Lower leg skin (tissue), 4 donors: ENCODE measurements at regions not wholly inside any gene's neighbourhood (a gene's known extent, or its start where the extent isn't known, plus 50 kb on each side); places are given as distances from the start of the nearest gene placed in this dataset.
"Not testable (repeated sequence)": the region's sequence is repeated elsewhere in the genome, so short reads cannot be mapped to it uniquely, and the experiment has no call there.

ENCODE experiments used
- DNase-seq, 2 donors: peaks; one replicate each; pipeline ENCODE4 v3.0.0-alpha.2; 2019; ENCODE audit warnings: low spot score in 2 of 2
- H3K4me3 ChIP-seq: fragments of 200-600 bp; sonication (generic); 2 replicates; pipeline ENCODE4 v1.5.1; 2017; ENCODE audit warnings: mild to moderate bottlenecking, low read depth; ENCODE audit not compliant: poor library complexity, severe bottlenecking
- POLR2A ChIP-seq, 2 donors: fragments of 450-650 bp; IDR thresholded peaks; one replicate each; pipeline ENCODE4 v1.6.1; 2016 to 2017; ENCODE audit warnings: antibody characterized with exemption in 2 of 2, mild to moderate bottlenecking in 1 of 2, moderate library complexity in 1 of 2
- WGBS, 2 donors: methylation state at CpG; one replicate each; pipeline ENCODE4 v1.1.5; 2018; 5-methylcytosine and 5-hydroxymethylcytosine counted together
- intact Hi-C: fragments of 100-400 bp; cut with DNase I; formaldehyde crosslinking; loops from one replicate; pipeline ENCODE4 v1.15.0; 2023; ENCODE audit warnings: low total_unique reads
- TF ChIP-seq, protein P1 (sequence below), 3 donors: fragments of 450-650 bp; IDR thresholded peaks; one replicate each; pipeline ENCODE4 v1.5.1; 2016; ENCODE audit warnings: antibody characterized with exemption in 3 of 3, mild to moderate bottlenecking in 3 of 3, moderate library complexity in 2 of 3

DNA sequence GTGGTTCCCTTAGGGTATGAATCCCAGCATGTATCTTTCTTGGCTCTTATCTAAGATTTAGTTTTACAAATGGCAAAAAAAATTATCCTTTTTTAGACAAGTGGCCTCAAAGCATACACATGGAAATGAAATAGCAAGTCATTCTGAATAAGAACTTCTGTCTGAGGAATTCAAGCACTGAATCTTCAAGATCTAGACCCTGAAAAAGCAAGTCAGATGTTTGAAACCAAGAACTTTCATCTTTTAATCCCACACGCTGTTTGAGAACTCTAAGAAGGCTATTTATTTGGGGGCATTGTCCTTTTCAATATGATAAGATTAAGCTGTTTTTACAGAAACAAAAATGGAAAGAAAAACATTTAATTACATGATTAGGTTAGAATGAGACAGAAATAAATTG, 549.2 kb upstream of the CYLC2 start:
- 64 to 70% methylated on average over 1 of the region's 1 CpG for whole genome bisulfite sequencing, 2 donors
- H3K4me3 ChIP-seq = no peak overlapping the region
- intact Hi-C loops = no loop called here
- DNase-seq = no peak
- no peak for TF ChIP-seq POLR2A (IDR thresholded peaks at IDR 0.05)
- TF ChIP-seq, protein P1, sequence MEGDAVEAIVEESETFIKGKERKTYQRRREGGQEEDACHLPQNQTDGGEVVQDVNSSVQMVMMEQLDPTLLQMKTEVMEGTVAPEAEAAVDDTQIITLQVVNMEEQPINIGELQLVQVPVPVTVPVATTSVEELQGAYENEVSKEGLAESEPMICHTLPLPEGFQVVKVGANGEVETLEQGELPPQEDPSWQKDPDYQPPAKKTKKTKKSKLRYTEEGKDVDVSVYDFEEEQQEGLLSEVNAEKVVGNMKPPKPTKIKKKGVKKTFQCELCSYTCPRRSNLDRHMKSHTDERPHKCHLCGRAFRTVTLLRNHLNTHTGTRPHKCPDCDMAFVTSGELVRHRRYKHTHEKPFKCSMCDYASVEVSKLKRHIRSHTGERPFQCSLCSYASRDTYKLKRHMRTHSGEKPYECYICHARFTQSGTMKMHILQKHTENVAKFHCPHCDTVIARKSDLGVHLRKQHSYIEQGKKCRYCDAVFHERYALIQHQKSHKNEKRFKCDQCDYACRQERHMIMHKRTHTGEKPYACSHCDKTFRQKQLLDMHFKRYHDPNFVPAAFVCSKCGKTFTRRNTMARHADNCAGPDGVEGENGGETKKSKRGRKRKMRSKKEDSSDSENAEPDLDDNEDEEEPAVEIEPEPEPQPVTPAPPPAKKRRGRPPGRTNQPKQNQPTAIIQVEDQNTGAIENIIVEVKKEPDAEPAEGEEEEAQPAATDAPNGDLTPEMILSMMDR (IDR thresholded peaks at IDR 0.05) = no peak

DNA sequence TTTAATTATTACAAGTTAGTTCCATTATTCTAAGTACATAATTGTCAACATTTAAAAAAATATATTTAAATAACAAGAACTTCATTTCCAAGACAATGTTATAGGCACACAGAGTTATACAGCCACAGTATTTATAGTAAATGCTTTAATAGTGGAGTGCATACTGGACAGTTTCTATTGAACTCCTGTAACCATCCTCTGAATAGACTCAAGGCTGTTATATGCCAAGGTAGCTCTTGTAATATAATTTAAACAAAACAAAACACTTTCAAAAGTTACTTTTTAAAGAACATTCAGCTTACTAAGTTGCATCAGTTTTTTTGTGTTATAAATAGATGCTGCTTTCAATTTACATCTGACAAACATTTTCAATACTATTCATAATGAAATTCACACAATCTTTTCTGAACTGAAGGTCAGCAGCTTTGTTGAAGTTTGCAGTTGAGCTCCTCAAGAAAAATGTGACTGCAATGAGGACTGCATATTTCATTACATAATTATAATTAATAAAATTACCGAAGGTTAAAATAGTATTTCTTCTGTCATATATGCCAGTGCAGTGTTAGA, 549.9 kb upstream of the CYLC2 start:
- TF ChIP-seq, protein P1 (IDR thresholded peaks at IDR 0.05) = no peak
- TF ChIP-seq POLR2A (IDR thresholded peaks at IDR 0.05) = no peak
- intact Hi-C loops = no loop called here
- 50 to 73% methylated on average over 1 of the region's 1 CpG for WGBS, 2 donors
- no peak overlapping the region for H3K4me3 ChIP-seq
- DNase-seq = no peak

DNA sequence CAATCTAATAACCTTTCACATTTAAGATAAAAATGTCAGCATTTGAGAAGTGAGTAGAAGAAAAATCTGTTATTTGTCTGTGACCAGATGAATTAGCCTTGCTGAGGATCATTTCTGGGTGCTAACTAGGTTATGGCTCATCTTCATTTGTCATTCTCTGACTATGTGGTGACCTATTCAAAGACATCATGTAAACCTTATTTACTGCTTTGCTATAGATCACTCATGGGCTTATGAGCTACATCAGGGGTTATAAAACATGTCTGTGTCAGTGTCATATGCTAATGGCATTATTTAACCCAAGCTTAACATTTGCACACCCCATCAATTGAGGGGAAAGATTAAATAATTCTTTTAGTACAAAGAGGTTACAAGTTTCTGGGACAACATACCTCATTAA, 555.5 kb upstream of the CYLC2 start:
- intact Hi-C loops = no loop called here
- DNase-seq = no peak
- TF ChIP-seq POLR2A (IDR thresholded peaks at IDR 0.05) = no peak
- H3K4me3 ChIP-seq = no peak overlapping the region

DNA sequence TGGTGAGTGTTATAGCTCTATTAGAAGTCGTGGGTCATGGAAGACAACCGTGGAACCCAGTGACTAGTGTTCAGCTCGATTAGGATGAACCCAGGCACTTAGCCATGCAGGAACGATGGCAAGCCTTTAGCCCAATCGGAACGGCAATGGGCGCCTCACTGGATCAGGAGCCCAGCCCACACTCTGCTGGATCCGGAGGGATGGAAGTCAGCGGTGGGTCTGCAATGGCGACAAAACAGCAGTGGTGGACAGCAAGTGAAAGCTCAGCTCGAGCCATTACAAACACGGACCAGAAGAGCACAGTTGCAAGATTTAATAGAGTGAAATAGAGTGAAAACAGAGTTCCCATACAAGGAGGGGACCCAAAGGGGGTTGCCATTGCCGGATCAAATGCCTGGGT, 558.5 kb upstream of the CYLC2 start:
- WGBS, 2 donors = 92 to 93% methylated on average over 13 of the region's 13 CpGs
- H3K4me3 ChIP-seq, intact Hi-C loops, DNase-seq: not testable (repeated sequence)

DNA sequence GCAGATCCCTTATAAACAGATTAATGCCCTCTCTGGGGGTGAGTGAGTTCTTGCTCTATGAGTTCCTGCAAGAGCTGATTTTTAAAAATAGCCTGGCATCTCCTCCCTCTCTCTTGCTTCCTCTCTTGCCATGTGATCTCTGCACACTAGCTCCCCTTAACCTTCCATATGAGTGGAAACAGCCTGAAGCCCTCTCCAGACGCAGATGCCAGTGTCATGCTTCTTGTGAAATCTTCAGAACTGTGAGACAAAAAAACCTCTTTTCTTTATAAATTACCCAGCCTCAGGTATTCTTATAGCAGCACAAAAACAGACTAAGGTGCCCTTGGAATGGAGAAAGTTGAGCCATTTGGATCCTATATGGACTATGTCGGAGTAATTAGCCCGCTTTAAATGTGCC, 559.7 kb upstream of the CYLC2 start:
- intact Hi-C loops = no loop called here
- H3K4me3 ChIP-seq = no peak overlapping the region
- no peak for DNase-seq
- 81 to 83% methylated on average over 3 of the region's 3 CpGs for WGBS, 2 donors
- TF ChIP-seq POLR2A (IDR thresholded peaks at IDR 0.05) = no peak
- TF ChIP-seq, protein P1 (IDR thresholded peaks at IDR 0.05) = no peak

DNA sequence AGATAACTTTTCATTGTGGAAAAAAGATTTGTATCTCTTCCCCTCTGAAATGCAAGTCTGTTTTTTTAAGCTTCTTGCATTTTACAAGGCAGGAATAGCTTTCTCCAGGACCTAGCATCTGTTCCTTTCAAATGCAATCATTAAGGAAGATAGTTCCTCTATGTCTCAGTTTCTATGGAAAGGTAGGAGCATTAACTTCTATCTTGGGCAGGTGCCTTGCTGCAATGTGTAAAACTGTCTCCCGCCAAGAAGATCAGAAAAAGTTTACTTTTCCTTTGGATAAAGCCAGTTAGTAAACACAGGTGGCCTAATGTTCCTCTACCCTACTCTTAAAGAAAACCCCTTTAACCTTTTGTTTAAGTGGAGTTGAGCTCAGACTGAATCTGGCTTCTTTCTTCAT, 560.6 kb upstream of the CYLC2 start:
- TF ChIP-seq, protein P1 (IDR thresholded peaks at IDR 0.05) = no peak
- TF ChIP-seq POLR2A (IDR thresholded peaks at IDR 0.05) = no peak
- 58 to 60% methylated on average over 1 of the region's 1 CpG for WGBS, 2 donors

DNA sequence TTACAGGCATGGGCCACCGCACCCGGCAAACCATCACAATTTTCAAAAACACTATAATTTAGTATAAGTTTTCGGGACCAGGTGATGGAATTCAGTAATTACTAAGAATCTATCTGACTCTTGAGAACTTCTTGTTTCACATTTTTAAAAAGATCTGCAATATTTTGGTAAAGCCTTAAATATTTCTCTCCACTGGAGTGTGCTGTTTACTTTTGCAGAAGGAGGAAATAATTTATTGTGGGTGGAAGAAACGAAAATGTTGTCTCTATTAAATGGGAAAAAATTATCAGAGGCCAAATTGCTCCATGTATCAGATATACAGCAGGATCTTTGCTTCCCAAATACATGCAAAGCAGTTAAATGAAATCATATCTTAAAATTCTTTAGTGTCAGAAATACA, 566.8 kb upstream of the CYLC2 start:
- 75 to 76% methylated on average over 4 of the region's 4 CpGs for WGBS, 2 donors
- intact Hi-C loops = no loop called here
- TF ChIP-seq, protein P1 (IDR thresholded peaks at IDR 0.05) = no peak
- TF ChIP-seq POLR2A (IDR thresholded peaks at IDR 0.05) = no peak
- no peak for DNase-seq
- no peak overlapping the region for H3K4me3 ChIP-seq

More for the DNA sequence above, 560.6 kb upstream of the CYLC2 start:
- H3K4me3 ChIP-seq = no peak overlapping the region
- no peak for DNase-seq
- intact Hi-C loops = no loop called here

DNA sequence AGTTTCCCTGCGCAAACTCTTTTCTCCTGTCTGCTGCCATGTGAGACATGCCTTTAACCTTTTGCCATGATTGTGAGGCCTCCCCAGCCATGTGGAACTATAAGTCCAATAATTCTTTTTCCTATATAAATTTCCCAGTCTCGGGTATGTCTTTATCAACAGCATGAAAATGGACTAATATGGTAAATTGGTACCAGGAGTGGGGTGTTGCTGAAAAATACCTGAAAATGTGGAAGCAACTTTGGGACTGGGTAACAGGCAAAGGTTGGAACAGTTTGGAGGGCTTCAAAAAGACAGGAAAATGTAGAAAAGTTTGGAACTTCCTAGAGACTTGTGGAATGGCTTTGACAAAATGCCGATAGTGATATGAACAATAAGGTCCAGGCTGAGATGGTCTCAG, 578.9 kb upstream of the CYLC2 start:
- not testable (repeated sequence) for DNase-seq
- intact Hi-C loops = loop anchor here (1.0 kb wide), 1 partner anchor 37 kb away; no protein-coding TSS in a partner anchor

More for the DNA sequence above, 578.9 kb upstream of the CYLC2 start:
- H3K4me3 ChIP-seq = not testable (repeated sequence)
- 68 to 87% methylated on average over 3 of the region's 3 CpGs for WGBS, 2 donors
